Activated CD4-positive, alpha-beta T cell treated with anti-CD3 and anti-CD28 coated beads, Interleukin-2, amount 50 U/mL, for 16 hours (primary cell): ENCODE measurements at regions not wholly inside any gene's neighbourhood (a gene's known extent, or its start where the extent isn't known, plus 50 kb on each side); places are given as distances from the start of the nearest gene placed in this dataset.

Source experiments
- DNase-seq: peaks from one replicate; pipeline ENCODE4 v3.0.0-alpha.2; 2020

DNA sequence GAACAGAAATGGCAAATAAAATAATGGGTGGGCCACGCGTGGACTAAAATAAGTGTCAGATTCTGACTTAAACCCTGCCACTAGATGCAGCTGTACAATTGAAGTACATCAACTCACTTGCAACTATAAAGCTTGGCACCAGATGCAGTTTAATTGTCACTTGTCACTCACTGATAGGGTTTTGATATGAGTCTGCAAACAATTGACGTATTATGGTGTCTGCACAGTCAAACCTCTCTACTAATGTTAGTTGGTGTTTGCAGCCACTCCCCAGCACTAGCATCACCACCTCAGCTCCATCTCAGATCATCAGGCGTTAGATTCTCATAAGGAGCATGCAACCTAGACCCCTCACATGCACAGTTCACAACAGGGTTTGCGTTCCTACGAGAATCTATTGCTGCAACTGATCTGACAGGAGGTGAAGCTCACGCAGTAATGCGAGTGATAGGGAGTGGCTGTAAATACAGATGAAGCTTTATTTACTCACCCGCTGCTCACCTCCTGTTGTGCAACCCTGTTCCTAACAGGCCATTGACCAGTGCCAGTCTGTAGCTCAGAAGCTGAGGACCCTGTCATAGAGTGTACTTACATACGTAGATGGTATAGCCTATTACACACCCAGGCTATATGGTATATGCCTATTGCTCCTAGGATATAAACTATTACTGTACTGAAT lies 72.1 kb upstream of the SEMA6A start:
- no peak for DNase-seq

DNA sequence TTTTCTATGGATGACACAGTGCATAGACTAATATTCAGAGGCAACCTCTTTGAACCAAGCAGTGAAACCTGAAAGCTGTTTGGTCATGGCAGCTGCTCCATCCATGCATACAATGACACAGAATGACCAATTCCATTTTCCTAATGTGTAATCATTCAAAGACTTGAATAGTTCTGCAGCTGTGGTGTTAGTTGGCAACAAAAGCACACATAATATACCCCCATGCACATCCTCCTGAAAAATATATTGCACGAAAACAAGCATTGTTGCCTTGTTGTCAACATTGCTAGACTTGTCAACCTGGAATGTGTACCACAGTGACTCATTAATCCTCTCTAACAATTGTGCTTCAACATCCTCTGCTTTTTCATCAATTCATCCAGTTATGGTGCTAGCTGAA lies 71.0 kb upstream of the SEMA6A start:
- no peak for DNase-seq

DNA sequence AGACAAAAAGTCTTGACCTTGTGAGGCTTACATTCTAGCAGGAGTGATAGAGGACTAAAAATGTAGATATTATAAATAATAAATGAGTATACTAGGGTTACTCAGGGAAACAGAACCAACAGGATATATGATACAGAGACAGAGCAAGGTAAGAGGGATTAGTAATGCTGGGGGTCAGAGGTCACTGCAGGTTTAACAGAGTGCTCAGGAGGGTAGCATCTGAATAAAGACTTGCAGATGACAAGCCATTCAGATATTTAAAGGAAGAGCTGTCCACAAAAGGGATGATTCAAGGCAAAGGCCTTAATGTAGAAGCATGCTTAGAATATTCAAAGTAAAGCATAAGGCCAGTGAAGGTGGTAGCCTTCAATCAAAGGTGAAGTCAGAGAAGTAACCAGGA lies 65.6 kb upstream of the SEMA6A start:
- DNase-seq, result no peak

GRCh38 chr5:116637149-116637740 lies 62.6 kb upstream of the SEMA6A start:
- DNase-seq, result no peak

DNA sequence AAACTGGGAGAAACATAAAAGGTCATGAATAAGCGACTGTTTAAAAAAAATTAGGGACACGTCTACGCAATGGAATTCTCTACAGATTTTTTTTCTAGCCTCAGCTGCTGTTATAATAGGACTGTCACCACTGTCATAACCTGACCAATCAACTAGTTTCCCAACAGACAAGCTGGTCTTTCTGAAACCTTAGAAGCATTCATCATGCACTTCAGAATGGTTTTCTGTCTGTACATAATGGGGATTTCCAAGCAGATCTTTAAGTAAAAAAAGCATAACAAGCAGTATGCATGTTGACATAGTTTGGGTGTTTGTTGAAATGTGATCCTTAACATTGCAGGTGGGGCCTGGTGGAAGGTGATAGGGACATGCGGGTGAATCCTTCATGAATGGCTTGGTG lies 58.3 kb upstream of the SEMA6A start:
- no peak for DNase-seq

- no peak for DNase-seq
These were observed 56.5 kb upstream of the SEMA6A start for GRCh38 chr5:116631147-116631546.

GRCh38 chr5:116629168-116629567 lies 54.5 kb upstream of the SEMA6A start:
- DNase-seq, result no peak

- DNase-seq, result no peak
These were observed 52.5 kb upstream of the SEMA6A start for GRCh38 chr5:116626945-116627679.

- DNase-seq, result no peak
These were observed 51.7 kb upstream of the SEMA6A start for GRCh38 chr5:116626272-116626723.
